Vagina (tissue), 2 donors: ENCODE measurements at regions not wholly inside any gene's neighbourhood (a gene's known extent, or its start where the extent isn't known, plus 50 kb on each side); places are given as distances from the start of the nearest gene placed in this dataset.

Experiments used
- CTCF ChIP-seq, 3 experiments: fragments of 450-650 bp in 2 of 3; fragments of 200-600 bp in 1 of 3; sonication (generic) in 1 of 3; IDR thresholded peaks; one replicate each; pipeline ENCODE4 v1.5.1; 2017 to 2019; ENCODE audit warnings: antibody characterized with exemption in 3 of 3, mild to moderate bottlenecking in 2 of 3, moderate library complexity in 2 of 3
- POLR2A ChIP-seq, 2 donors: fragments of 450-650 bp; IDR thresholded peaks; one replicate each; pipeline ENCODE4 v1.6.1; 2017; ENCODE audit warnings: antibody characterized with exemption in 2 of 2, mild to moderate bottlenecking in 2 of 2, moderate library complexity in 2 of 2

DNA sequence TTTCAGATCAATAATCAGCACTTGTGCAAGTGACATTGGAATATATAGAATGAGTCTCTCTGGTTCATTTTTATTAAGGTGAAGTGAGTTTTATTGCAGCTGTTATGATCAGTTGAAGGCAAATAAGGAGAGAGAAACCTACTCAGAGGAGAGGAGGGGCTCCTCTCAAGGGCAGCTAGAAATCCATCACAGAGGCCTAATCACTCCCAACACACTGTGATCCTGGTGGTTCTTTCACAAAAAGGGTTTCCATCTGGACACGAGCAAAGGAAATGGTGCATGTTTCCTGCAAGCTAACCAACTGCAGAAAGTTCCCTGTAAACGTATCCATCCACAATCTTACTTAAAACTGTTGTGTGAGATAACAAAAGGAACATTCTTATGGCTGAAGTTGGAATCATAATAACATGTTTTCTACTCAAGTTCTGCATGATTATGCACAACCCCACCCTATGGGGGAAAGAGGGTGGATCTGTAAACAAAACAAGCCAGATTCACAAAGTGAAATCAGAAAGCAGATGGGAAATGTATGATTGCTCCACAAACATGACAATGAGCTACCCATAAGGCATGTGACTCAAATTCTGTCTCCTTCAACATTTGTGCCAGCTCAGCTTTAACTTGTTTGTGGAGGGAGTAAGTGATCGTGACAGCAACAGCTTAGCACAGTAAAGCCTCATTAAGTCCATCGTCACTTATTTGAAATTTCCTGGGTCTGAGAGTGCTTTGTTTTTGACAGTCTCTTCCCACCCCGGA, 141.2 kb upstream of the ST6GALNAC5 start:
- TF ChIP-seq CTCF (IDR thresholded peaks at IDR 0.05) (no peak), POLR2A (IDR thresholded peaks at IDR 0.05) (no peak)
